GM21381 (cell line): ENCODE measurements at regions not wholly inside any gene's neighbourhood (a gene's known extent, or its start where the extent isn't known, plus 50 kb on each side); places are given as distances from the start of the nearest gene placed in this dataset.

Source experiments
- ATAC-seq: cut with Tn5 transposase; IDR thresholded peaks from one replicate; pipeline ENCODE4 v1.9.1; 2021; ENCODE audit warnings: mild to moderate bottlenecking, moderate library complexity; ENCODE audit not compliant: unreplicated experiment

DNA sequence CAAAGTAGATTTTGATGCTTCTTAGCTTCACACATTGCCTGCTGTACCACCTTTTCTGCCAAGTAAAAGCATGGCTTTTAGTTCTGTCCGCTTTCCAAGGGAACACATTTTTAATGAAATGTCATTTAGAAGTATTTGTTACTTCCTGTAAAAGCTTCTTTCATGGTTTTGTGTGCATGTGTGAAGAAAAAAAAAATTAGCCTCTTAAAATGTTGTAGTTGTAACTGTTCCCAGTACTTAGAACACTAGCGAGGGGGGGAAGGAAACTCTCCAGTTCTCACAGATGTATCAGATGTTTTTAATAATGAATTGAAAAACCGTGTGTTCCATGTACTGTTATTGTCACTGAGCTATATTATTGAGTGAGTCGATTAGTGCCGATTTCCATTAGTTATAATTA is 568.3 kb upstream of the ADGRL2 start:
- no peak for ATAC-seq

DNA sequence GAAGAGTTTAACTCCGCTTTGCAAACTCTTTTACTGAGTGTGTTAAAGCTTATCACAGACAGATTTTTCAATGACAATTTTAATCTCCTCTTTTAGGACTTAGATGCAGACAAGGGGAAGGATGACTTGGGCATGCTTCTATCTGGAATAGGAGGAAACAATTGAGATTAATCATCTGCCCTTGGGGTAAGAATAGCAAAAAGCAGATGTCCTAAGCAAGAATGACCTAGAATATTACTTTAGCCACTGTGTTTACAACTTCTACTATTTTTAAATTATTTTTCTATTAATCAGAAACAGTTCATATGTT is 569.0 kb upstream of the ADGRL2 start:
- no peak for ATAC-seq

DNA sequence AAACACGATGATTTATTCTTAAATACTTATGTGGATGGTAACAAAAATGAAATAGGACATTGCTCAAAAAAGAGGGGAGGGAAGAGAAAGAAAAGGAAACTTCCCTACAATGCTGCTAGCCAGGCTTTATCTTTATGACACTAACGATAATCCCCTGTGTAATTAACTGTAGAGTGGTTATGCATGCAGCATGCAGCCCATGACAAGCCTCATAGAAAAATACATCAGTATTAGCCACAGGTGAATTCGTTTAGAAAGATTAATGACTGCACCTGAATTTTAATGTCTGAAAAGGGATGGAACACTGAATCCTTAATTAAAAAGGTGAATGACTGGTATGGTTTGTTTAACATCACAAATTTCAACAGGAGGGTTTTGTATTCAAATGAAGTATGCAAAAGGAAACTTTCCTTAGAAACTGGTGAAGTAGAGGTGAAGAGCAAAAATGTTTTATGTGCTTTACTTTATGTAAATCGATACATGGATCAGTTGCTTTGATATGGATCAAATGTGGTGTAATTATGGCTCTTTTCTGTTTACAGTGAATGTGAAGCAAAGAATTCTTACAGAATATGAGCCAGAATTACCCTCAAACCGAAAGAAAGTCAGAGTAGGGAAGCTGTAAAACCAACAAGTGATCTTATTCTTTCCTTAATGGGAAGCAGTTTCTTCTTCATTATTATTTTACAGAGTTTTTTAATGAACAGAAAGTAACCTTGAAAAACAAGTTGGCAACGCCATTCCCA is 569.6 kb upstream of the ADGRL2 start:
- no peak for ATAC-seq

DNA sequence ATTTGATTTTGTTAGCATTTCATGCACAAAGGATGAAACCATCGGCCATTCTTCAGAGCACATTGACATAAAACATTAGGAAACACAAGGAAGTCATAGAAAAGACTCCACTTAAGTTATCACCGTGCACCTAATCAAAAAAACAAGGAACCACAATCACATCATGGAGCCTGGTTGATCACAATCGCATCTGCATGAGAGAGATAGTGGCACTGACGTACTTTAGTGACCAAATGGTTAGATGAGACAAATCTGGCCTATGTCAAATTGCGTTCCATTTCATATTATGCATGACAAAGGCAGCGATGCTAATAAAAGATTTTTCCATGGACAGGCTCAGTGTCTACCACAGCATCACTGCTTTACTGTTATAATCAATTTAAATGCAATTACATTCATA is 571.8 kb upstream of the ADGRL2 start:
- ATAC-seq = no peak

DNA sequence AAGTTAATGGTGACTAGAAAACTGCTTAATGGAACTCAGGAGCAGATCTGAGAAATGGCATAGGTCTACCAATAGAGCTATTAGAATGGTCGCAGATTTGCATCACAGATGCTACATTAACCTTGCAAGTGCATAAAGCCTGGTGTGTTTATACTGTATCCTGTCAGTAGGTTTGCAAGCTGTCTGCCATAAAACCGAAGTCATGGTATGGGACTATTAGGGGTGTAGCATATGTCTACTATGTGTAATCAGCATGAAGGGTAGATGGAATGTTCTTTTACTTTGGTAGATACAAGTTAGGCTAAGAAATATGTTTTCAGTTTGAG is 574.2 kb upstream of the ADGRL2 start:
- no peak for ATAC-seq

DNA sequence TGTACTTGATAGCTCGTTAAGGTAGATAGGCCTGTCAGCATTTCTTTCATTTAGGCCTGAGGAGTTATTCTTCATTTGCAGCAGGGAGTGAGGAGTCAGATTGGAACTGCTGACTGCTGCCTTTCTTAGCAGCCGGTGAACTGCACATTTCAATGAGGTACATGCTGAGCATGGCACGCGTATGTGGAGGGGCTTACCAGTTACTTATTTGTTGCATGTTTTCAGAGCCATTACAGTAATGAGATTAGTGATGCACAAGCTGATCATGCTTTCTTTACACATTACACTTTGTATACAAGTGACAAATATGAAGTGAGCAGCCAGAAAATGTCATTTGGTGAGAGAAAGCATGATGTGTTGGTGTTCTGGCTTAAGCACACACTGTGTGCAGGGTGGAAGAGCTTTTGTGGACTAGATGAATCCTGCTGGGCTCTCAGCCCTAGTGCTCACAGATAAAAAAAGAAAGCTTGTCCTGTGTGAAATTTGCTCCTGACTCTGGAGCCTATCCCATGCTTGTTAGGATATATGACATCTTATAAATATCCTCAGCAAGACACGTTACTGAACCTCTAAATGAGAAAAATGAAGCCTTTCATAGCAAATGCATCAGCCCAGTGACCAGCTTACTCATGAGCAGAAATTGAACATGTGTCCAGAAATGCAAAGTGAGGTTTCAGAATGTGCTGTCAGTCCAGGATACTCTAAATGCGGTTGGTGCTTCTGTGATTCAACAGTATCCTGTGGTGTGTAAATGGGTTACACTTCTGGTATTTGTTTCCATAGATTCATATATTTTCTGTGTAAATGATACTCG is 574.7 kb upstream of the ADGRL2 start:
- ATAC-seq = no peak

DNA sequence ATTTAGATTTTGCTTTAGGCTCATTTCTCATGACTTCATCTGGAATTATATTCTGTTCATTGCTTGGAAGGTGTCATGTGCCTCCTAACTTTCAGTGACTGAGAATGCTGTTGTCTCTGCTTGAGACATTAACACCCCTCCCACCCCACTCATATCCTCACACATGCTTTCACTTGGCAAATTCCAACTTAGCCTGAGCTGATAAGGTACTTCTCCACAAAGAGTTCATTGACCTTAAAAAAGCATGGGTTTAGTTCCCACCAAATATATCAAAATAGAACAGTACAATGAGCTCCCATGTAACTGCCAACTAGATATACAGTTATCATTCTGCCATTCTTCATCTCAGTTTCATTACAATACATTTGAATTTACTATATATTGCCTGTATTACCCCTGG is 576.5 kb upstream of the ADGRL2 start:
- no peak for ATAC-seq

DNA sequence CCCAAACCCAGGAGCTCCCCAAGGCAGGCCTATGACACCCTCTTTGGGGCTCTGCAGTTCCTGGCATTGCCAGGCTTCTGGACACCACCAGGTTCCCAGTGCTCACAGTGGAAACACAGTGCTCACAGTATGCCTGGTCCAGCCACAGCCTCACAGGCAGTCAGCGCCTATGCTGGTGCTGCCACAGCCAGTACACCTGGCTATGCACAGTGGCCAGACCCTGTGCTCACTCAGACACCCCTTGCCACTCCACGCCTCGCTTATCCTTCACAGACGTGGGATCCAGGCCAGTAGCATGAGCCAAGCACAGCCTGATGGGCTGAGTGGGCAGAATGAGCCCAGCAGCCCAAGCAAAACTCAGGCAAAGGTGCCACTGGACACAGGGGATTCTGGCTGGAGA is 579.2 kb upstream of the ADGRL2 start:
- no peak for ATAC-seq

DNA sequence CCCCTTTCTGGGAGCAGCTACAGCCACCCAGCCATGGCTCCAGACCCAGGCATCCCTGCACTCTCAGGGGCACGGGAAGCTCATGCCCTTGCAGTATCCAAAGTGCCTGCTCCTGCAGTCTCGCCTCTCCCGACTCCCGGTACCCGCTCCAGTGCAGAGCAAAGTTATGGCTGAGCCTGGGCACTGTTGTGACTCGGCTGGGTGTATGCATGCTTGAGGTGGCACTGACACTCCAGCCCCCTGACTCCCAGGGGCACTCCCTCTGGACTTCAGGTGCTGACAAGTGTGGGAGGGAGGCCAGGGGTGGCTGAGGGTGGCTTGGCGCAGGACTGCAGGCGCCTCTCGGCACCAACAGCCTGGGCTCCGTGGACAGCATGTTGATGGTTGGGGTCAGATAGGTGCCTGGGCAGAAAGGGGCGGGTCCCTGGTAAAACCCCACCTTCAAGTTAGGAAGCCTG is 580.1 kb upstream of the ADGRL2 start:
- ATAC-seq = no peak

DNA sequence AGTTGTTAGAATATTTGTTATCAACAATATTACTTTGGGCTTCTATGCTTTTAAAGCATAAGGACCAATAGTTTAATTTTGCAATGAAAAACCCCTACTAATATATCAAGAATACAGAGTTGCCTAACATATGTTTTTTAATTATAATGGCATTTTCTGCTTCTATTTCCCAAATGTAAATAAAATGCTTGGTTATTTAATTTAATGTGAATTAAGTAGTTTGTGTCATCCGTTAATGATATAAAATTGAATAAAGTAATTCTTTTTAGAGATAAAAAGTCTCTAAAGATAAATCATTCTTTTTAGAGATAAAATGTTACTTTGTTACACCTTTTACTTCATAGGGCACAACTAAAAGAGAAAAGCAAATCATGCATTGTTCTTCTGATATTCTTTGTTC is 583.7 kb upstream of the ADGRL2 start:
- no peak for ATAC-seq

DNA sequence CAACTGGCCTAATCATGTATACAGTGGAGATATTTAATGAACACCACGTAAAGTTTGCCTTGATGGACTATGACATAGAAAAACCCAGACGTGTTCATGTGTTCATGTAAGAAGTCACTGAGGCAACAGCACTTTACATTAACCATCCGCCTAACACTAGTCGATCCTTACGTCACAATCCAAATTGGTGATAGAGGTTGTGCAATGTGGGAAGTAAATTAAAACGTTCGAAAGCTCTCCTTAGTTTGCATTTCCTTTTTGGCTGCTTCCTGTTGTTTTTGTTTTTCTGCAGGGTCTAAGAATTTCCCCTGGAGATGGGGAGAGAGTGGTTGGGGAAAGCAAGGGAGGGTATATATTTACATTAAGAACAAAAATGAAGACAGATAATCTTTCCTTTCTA is 587.5 kb upstream of the ADGRL2 start:
- ATAC-seq = no peak

DNA sequence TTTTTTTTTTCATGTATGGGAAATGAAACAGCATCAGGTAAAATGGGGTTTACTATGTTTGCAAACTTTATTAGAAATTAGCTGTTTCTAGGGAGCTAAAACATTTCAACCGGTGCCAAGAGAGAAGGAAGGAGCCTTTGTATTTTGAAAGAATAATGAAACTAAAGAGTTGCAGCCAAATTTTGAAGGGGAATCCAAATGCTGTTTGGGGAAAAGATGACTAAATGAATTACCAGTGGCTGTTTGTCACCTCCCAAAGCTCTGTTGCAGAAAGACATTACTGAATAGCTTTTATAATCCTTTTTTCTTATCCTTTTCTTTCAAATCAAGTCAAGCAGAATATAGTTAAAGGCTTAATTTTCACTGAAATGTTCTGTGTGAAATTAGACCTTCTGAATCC is 591.3 kb upstream of the ADGRL2 start:
- no peak for ATAC-seq

DNA sequence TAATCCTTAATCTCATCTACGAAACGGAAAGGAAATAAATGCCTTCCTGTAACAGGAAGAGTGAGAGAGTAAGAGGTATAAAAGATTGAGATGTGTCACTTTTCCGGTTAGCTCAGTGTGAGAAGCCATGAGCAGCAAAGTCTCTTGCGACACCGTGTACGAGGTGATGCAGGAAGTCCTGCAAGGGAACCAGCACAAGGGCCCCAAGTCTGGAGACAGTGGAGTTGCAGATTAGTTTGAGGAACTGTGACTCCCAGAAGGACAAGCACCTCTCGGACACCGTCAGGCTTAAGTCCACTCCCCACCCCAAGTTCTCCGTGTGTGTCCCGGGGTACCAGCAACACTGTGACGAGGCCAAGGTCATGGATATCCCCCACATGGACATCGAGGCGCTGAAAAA is 592.3 kb upstream of the ADGRL2 start:
- ATAC-seq = no peak

DNA sequence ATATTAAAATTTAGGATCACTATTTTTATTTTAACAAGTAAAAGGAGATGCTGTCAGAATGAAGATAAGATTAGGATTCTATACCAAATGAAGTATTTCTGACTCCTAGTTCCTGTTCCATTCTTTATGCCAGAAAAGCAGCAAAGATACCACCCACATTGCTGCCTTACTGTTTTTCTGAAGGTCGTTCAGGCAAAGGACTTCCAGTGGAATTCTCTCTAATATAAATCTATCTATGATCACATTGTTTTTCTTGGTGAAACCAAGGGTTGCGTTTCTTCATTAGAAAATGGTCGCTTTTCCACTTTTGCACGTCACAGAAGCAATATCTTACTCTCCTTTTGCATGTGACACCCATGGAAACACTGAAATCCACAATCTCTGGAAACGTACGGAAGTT is 594.8 kb upstream of the ADGRL2 start:
- ATAC-seq = no peak

DNA sequence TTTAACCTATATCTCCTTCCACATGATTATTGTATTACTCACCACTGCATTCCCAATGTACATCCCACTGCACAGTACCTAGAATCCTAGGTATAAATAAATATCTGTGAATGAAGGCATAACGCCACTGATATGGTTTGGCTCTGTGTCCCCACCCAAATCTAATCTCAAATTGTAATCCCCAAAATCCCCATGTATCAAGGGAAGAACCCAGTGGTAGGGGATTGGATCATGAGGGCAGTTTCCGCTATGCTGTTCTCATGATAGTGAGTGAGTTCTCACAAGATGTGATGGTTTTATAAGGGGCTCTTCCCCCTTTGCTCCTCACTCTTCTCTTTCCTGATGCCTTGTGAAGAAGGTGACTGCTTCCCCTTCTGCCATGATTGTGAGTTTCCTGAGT is 599.0 kb upstream of the ADGRL2 start:
- ATAC-seq = no peak

DNA sequence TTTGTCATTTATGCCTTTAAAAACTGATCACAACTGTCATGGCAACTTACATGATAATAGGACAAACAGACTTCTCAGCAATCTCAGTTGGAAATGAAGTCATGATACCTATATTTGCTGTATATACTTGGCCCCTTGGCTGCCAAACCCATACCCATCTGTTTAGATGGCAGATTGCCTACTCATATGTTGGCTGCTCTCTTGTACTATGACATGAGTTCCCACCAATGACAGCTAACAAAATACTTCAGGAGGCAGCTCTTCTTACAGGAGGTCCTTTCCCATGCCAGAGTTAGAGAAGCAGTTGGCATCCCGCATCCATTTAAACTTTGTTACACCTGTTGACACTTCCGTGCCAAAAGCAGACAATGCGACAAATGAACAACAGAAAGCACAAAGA is 603.1 kb upstream of the ADGRL2 start:
- ATAC-seq = no peak

DNA sequence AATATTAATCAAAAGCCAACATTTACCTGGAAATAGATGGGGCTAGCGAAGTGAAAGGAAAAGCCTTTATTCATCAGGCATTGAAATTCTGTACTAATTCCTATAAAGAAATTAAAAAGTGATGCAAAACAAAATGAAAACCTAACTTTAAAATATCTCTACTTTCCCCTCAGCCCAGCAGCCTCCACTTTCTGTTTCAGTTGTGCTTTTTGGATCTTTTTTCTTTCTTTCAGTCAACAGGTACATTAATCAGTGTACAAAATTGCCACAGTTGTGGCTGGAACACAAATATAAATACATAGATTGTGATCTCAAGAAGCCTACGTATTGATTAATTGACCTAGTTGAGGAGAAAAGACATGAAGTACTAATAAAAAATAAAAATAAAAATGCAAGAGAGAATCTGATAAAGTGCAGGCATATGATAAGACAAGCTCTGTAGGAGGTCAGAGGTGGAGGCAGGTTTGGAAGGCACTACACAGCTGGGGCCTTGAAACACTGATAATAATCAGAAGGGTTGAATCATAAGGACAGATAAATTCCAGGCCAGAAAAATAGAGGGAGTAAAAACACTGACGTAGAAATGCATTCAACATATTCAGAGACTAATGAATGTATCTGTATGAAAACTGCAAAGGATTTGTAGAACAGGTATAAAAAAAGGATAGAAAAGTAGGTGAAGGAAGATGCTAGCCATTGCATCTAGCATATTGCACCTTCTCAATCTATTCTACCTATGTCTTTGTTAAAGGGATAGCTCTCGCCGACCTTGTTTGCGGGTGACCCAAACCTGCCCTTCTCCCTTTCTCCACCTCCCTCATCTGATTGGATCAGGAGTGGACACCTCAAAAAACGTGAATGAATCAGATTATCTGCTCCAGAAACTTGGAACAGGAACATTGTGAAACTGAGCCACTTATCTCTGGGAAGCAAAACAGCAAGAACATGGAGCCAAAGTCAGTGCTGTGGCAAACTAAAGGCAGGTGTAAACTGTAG is 607.8 kb upstream of the ADGRL2 start:
- ATAC-seq = no peak

DNA sequence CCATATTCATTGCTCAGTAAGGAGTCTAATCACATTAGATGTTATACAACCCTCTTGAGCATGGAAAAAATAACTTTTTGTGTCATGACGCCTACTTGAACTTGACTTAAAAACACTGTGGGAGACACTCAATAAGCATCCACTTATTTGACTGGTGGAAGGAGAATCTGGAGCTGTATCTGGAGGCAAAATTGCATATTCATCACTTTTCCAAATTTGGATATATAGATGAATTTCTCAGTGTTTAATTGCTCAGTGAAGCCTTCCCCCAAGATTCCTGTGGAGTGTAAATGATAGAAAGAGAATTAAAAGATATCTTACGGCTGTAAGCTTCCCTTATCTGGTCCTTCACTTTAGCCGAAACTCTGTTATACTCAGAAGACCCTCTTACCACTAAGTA is 610.7 kb upstream of the ADGRL2 start:
- no peak for ATAC-seq

DNA sequence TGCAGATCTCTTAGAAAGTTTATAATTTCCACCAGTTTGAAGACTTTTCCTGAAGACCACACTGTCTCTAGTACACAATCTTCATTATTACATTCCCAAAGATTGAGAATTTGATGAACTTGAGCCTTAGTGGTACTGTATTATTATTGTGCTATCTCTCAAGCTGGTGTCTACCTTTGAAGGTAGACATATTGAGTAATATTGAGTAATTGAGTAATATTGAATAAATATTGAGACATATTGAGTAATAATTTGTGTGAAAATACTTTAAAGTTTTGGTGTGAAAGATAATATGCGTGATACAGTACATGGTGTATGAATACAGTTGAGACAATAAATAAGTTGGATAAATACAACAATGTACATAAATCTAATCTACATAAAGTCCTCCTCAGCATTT is 613.1 kb upstream of the ADGRL2 start:
- ATAC-seq = no peak

DNA sequence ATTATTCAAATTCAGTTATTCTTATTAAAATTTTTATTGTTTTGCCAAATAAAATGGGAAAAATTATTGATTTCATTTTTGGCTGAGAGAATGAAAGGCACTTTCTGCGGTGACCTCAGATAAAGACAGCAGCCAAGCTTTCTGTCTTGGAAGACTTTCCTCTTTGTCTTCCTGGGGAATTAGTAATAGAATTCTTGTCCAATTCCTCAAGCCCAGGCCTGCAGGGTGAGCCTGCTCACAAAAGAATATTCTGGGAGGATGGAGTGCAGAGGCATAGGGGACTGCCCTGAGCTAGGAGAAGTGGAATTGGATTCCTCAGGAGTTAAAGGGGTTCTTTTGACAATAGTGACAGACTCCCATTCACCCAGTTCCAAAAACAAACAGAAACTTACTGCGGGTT is 614.5 kb upstream of the ADGRL2 start:
- no peak for ATAC-seq

DNA sequence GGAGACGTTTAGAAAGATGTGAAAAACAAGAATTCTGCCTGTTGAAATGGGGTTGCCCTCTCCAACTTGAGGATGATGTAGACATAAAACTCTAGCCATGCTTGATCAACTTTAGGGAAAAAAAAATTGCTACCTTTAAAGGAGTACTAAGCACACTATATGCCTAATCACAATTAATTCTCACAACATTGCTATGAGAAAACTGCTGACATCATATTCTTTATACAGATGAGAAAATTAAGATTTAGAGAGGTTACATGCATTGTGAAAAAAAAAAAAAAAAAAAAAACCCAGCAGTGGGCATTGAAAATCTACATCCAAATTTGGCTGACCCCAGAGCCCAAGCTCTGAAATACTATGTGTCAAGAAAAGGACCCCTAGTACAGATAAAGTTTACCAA is 617.2 kb upstream of the ADGRL2 start:
- ATAC-seq = no peak

DNA sequence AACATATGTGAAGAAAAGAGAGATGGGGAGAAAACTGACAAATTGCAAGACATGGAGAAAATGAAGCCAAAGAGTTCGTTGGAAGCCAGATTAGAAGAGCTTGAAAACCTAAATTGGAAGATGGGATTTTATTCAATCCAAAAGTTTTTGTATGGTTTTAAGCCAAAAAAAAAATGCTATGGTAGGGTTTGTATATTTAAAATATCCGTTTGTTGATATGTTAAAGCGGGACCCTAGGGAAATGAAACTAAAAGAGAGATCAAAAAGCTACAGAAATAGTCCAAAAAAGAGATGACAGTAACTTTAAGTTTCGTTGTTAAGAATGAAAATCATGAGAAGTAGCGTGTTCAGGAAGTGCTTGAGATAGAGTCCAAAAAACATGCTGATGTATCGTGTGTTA is 617.7 kb upstream of the ADGRL2 start:
- ATAC-seq = no peak
